Astrocyte of the spinal cord (primary cell): ENCODE measurements at regions not wholly inside any gene's neighbourhood (a gene's known extent, or its start where the extent isn't known, plus 50 kb on each side); places are given as distances from the start of the nearest gene placed in this dataset.

ENCODE experiments used
- DNase-seq: peaks from one replicate; pipeline ENCODE4 v3.0.0; 2011; ENCODE audit warnings: low read depth, low spot score
- H3K4me3 ChIP-seq: 2 replicates; pipeline ENCODE4 v1.5.1; 2011; ENCODE audit warnings: low read depth, mild to moderate bottlenecking, low read length, moderate library complexity
- in situ Hi-C: cut with HindIII; loops from 2 replicates; pipeline ENCODE4 v1.10.0; 2017; ENCODE audit warnings: low sequenced_read_pairs
- TF ChIP-seq, protein P1 (sequence below): IDR thresholded peaks from 2 replicates; pipeline ENCODE4 v1.5.1; 2012; ENCODE audit warnings: low read depth, mild to moderate bottlenecking, low read length, inconsistent platforms

DNA sequence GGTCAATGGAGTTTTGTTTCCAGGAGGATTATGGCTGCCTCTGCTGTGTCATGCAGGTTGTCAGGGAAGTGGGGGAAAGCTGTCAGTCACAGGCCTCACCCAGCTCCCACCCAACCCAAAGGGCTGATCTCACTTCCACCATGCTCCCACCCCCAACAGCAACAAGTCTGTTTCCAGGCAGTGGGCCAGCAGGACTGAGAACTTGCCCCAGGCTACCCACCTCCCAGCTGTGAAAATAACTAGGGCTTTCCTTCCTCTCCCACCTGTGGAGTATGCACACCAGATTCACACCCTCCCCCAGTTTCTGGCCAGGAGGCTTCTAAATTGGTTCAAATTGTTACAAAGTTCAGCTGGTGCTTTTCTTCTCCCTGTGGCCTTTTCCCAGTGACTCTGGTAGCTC is 95.6 kb upstream of the ACVR1 start:
- no peak overlapping the region for H3K4me3 ChIP-seq
- in situ Hi-C loops: no loop called here
- DNase-seq: peak; percentile 42
- TF ChIP-seq, protein P1, sequence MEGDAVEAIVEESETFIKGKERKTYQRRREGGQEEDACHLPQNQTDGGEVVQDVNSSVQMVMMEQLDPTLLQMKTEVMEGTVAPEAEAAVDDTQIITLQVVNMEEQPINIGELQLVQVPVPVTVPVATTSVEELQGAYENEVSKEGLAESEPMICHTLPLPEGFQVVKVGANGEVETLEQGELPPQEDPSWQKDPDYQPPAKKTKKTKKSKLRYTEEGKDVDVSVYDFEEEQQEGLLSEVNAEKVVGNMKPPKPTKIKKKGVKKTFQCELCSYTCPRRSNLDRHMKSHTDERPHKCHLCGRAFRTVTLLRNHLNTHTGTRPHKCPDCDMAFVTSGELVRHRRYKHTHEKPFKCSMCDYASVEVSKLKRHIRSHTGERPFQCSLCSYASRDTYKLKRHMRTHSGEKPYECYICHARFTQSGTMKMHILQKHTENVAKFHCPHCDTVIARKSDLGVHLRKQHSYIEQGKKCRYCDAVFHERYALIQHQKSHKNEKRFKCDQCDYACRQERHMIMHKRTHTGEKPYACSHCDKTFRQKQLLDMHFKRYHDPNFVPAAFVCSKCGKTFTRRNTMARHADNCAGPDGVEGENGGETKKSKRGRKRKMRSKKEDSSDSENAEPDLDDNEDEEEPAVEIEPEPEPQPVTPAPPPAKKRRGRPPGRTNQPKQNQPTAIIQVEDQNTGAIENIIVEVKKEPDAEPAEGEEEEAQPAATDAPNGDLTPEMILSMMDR: no peak

DNA sequence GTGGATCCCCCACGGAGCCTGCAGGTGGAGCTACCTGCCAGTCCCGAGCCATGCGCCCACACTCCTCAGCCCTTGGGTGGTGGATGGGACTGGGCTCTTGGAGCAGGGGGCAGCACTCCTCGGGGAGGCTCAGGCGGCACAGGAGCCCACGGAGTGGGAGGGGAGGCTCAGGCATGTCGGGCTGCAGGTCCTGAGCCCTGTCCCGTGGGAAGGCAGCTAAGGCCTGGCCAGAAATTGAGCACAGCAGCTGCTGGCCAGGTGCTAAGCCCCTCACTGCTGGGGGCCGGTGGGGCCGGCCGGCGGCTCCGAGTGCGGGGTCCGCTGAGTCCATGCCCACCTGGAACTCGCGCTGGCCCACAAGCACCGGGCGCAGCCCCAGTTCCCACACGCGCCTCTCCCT is 91.7 kb upstream of the ACVR1 start:
- no peak overlapping the region for H3K4me3 ChIP-seq
- in situ Hi-C loops: no loop called here
- DNase-seq: no peak
- TF ChIP-seq, protein P1: no peak

DNA sequence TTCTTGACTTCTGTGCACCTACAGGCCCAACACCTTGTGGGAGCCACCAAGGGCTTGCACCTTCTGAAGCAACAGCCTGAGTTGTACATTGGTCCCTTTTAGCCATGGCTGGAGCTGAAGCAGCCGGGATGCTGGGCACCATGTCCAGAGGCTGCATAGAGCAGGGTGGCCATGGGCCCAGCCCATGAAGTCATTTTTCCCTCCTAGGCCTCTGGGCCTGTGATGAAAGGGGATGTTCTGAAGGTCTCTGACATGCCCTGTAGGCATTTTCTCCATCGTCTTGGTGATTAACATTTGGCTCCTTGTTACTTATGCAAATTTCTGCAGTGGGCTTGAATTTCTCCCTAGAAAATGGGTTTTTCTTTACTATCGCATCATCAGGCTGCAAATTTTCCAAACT is 83.1 kb upstream of the ACVR1 start:
- H3K4me3 ChIP-seq: no peak overlapping the region
- in situ Hi-C loops: no loop called here
- TF ChIP-seq, protein P1: no peak
- no peak for DNase-seq

DNA sequence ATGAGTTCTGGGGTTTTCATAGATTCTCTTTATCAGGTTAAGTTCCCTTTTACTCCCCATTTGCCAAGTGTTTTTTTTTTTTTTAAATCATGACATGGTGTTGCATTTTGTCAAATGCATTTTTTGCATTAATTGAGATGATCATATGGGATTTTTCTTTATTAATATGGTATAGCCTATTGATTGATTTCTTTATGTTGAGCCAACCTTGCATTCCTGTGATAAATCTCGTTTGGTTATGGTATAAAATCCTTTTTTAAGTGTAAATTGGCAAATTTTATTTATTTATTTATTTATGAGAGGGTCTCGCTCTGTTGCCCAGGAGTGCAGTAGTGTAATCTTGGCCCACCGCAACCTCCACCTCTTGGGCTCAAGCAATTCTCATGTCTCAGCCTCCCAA is 81.5 kb upstream of the ACVR1 start:
- DNase-seq: no peak
- TF ChIP-seq, protein P1: no peak
- in situ Hi-C loops: no loop called here
- H3K4me3 ChIP-seq: no peak overlapping the region

DNA sequence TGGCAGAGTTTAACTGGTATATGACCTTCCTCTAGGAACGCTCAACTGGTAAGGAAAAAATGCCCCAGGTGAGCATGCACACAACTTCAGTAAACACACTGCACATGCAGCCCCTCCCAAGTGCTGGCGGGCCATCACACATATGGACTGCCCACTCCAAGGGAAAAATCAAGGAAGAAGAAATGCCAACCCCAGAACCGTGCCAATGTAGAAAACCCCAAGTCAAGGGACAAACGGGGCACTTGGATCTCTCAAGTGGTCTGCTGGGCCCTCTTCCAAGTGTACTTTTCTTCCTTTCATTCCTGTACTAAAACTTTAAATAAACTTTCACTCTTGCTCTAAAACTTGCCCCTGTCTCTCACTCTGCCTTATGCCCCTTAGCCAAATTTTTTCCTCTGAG is 76.4 kb upstream of the ACVR1 start:
- no peak for DNase-seq
- no peak overlapping the region for H3K4me3 ChIP-seq
- in situ Hi-C loops: no loop called here
- TF ChIP-seq, protein P1: no peak

DNA sequence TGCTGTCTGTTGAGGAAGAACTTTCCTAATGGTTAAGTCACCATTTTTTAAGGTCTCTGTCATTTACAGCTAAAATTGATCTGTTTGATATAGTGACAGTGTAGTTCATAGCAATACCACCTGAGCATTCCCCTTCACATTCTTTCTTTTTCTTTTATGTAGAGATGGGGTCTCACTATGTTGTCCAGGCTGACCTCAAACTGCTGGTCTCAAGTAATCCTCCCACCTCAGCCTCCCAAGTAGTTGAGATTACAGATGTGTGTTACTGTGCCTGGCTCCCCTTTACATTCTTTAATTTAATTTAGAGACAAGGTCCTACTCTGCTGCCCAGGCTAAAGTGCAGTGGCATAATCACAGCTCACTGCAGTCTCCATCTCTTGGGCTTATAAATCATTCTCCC is 72.7 kb upstream of the ACVR1 start:
- in situ Hi-C loops: no loop called here
- no peak for DNase-seq
- TF ChIP-seq, protein P1: no peak
- no peak overlapping the region for H3K4me3 ChIP-seq
